CD1c-positive myeloid dendritic cell (primary cell): ENCODE measurements at regions not wholly inside any gene's neighbourhood (a gene's known extent, or its start where the extent isn't known, plus 50 kb on each side); places are given as distances from the start of the nearest gene placed in this dataset.

Source experiments
- DNase-seq: peaks from one replicate; pipeline ENCODE4 v3.0.0-alpha.2; 2016; ENCODE audit errors: extremely low spot score

DNA sequence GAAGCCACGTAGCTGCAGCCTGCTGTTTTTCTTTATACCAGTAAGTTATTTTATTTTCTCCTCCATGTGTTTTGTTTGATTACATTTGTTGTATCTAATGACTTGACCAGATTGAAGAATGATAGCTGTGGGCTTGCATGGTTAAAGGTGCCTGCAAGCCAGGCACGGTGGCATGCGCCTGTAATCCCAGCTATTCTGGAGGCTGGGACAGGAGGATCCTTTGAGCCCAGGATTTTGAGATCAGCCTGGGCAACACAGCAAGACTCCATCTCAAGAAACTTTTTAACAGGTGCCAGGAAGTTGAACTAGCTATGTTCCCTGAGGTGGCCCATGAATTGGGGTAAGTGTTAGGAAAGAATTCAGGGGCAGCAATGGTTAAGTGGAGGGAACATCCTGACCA, 179.4 kb downstream of the IRS1 start:
- no peak for DNase-seq

- DNase-seq: no peak
These were observed 179.9 kb downstream of the IRS1 start for GRCh38 chr2:226619707-226620106.

- no peak for DNase-seq
These were observed 180.6 kb downstream of the IRS1 start for GRCh38 chr2:226618875-226619605.

DNA sequence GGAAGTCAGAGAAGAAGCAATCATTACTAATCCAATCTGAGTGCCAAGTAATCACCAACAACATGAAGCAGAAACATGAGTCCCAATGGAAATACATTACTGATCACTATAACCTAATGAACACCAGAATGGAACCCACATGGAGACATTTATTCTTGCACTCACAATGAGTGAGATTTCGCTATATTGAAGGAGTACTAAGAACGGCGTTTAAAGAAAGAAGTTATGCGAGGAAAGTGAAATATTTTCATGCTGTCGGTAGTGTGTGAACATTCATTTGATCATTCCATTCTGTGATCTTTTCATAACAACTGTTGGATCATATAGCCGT, 181.1 kb downstream of the IRS1 start:
- no peak for DNase-seq

- DNase-seq: no peak
These were observed 183.7 kb downstream of the IRS1 start for GRCh38 chr2:226615891-226616290.

GRCh38 chr2:226611944-226612318, 187.7 kb downstream of the IRS1 start:
- DNase-seq: no peak

GRCh38 chr2:226611196-226611943, 188.2 kb downstream of the IRS1 start:
- DNase-seq: no peak

DNA sequence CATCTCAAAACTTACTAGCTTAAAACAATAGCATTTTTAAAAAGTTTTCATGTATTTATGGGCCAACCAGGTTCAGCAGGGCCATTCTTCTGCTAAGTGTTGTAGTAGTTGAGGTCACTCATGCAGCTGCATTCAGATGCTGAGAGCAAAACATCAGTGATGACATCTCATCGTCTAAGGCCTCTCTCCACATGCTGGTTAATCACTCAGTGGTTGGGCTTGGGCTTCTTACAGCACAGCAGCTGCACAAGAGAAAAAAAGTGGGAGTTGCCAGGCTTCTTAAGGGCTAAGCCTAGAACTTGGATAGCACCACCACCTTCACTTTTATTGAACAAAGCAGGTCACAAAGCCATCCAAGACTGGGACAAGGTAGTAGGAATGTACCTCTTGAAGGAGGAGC, 190.3 kb downstream of the IRS1 start:
- DNase-seq: no peak

DNA sequence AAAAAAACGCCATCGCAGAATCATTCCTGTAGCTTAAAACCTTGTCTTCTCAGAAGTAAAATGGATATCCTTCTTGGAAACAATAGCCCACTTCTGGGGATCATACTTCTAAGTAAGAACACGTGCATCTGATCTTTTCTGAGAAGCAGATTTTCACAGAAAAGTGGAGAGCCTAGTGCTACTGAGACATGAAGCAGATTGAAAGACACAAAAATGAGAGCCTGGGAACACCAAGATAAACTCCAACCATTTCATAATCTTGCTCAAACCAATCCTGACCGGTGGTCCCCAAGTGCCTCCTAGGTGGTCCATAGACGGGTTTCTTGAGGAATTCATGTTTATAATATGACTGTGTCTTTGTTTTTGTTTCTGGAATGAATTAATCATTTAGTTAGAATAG, 191.2 kb downstream of the IRS1 start:
- no peak for DNase-seq

DNA sequence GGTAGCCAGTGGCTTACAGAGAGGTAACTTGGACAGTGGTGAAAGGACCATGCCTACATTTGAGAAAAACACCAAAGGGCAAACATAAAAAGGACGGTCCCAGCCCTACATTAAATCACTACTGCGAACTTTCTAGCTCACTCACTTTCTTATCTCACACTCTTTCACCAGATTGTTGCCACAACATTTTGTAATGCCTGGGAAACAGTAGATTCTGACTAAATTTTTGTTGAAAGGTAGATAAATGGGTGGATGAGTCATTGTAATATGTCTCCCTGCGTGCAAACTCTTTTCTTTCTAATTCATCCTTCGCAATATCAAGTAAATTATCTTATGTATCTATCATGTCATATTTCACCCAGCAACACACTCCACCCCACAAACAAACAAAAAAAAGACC, 192.2 kb downstream of the IRS1 start:
- no peak for DNase-seq

GRCh38 chr2:226605642-226606041, 194.0 kb downstream of the IRS1 start:
- no peak for DNase-seq

GRCh38 chr2:226603606-226604005, 196.0 kb downstream of the IRS1 start:
- DNase-seq: no peak

DNA sequence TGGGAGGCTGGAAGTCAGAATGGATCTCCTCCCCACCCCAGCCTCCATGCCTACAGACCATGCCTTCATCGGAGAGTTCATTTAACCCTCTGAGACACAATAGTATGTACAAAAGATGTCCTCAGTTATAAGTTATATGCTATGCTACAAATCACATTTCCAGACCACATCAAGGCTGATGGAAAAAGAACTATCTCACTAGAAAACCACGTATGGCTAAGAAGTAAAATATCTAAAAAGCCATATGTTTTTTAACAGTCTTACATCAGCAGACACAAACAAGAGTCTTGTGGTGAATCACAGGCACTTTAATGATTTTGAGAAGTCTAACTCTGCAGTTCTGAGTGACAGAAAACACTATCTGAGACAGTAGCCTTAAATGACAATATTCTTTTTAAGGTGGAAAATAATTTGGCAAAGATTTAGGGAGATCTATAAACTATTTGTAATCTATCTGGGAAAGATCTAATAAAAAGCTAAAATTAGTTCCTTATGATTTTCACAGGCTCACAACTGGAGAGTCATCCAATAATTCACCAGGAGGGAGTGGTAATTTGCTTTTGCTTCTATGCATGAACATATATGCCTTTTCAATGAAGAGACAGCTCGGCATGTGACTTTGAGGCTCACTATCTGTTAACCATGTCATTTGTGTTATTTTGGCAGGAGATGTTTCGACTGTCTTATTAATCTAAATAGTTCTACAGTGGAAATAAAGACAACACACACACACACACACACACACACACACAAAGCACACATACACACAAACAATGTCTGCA, 197.5 kb downstream of the IRS1 start:
- DNase-seq: no peak

- DNase-seq: no peak
These were observed 198.8 kb downstream of the IRS1 start for GRCh38 chr2:226600802-226601201.

DNA sequence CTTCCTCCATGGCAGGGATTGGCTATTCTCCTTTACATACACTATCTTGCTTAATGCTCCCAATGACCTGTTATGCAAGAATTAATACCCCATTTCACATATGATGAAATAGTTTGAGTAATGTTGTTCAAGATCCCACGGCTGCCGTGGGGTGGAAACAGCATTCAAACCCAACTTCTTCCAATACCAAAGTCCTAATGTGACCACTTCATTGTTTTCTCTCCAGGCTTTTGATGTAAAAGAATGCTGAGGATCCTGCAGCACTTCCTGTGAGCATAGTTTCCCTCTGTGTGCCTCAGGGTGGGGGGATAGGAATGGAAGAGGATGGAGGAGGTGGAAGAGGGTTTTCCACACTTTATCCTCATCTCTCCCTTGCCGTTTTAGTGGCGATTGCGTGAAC, 199.4 kb downstream of the IRS1 start:
- no peak for DNase-seq

DNA sequence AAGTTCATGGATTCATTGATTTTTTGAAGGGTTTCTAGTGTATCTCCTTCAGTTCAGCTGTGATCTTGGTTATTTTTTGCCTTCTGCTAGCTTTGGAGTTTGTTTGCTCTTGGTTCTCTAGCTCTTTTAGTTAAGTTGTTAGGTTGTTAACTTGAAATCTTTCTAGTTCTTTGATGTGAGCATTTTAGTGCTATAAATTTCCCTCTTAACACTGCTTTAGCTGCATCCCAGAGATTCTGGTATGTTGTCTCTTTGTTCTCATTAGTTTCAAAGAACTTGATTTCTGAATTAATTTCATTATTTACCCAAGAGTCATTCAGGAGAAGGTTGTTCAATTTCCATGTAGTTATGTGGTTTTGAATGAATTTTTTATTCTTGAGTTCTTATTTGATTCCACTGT, 210.6 kb downstream of the IRS1 start:
- DNase-seq: no peak

GRCh38 chr2:226585130-226585561, 214.5 kb downstream of the IRS1 start:
- DNase-seq: no peak

GRCh38 chr2:226584518-226585055, 215.0 kb downstream of the IRS1 start:
- no peak for DNase-seq

- no peak for DNase-seq
These were observed 215.9 kb downstream of the IRS1 start for GRCh38 chr2:226583715-226584114.

GRCh38 chr2:226581661-226582060, 218.0 kb downstream of the IRS1 start:
- no peak for DNase-seq

DNA sequence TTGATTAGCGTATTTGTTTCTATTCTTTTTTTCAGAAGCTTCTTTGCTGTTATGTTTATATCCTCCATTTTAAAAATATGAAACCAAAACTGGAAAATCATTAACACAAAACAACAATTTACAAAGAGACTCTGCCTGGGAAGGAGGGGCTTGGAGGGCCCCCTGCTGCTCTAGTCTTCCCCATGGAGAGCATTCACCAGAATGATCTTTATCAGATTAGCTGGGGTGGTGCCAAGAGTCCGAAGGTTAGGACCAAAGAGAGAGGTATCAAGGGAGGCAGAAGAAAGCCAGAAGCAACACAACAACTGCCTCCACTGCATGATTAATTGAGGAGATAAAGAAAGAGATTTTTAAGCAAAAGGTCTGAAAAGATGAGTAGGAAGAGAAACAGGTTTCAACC, 218.6 kb downstream of the IRS1 start:
- DNase-seq: no peak

DNA sequence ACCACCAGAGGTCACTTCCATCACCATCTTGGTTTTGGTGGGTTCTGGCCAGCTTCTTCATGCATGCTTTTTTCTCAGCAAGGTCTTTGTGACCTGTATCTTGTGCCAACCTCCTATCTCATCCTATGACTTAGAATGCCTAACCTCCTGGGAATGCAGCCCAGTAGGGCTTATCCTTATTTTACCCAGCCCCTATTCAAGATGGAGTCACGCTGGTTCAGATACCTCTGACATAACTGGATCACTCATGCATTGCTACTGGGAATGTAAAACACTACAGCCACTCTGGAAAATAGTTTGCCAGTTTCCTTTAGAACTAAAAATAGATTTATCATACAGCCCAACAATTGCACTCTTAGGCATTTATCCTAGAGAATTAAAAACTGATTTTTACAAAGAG, 219.2 kb downstream of the IRS1 start:
- no peak for DNase-seq

- no peak for DNase-seq
These were observed 220.1 kb downstream of the IRS1 start for GRCh38 chr2:226579519-226579918.
